Muscle of leg (tissue), 3 donors: ENCODE measurements at regions not wholly inside any gene's neighbourhood (a gene's known extent, or its start where the extent isn't known, plus 50 kb on each side); places are given as distances from the start of the nearest gene placed in this dataset.

Experiments
- DNase-seq: peaks from one replicate; pipeline ENCODE4 v3.0.0; 2013
- H3K27ac ChIP-seq: one replicate; pipeline ENCODE4 v1.5.1; 2013; ENCODE audit warnings: mild to moderate bottlenecking, low read length, control low read depth
- H3K27me3 ChIP-seq: one replicate; pipeline ENCODE4 v1.6.1; 2013; ENCODE audit warnings: low read length; ENCODE audit not compliant: control insufficient read depth, insufficient read depth
- H3K36me3 ChIP-seq: one replicate; pipeline ENCODE4 v1.6.1; 2013; ENCODE audit warnings: low read length; ENCODE audit not compliant: control insufficient read depth, insufficient read depth
- H3K4me1 ChIP-seq: one replicate; pipeline ENCODE4 v1.6.1; 2013; ENCODE audit warnings: low read length; ENCODE audit not compliant: control insufficient read depth, insufficient read depth
- H3K4me3 ChIP-seq: one replicate; pipeline ENCODE4 v1.5.1; 2013; ENCODE audit warnings: low read length, control low read depth
- H3K9me3 ChIP-seq: replicated peaks from 2 replicates; pipeline ENCODE4 v1.6.1; 2013; ENCODE audit warnings: low read depth, low read length; ENCODE audit not compliant: control insufficient read depth
- WGBS: methylation state at CpG from one replicate; pipeline ENCODE4 v1.1.5; 2013; ENCODE audit warnings: missing lambda C conversion rate; ENCODE audit not compliant: insufficient coverage; 5-methylcytosine and 5-hydroxymethylcytosine counted together

- H3K9me3 ChIP-seq, result peaks cover 7% of the 10 kb centered on the region
- no peak overlapping the region for H3K27ac ChIP-seq
- 96% methylated on average over 2 of the region's 2 CpGs for WGBS
- no peaks in the 10 kb centered on the region for H3K36me3 ChIP-seq
- no peaks in the 10 kb centered on the region for H3K4me1 ChIP-seq
- H3K27me3 ChIP-seq, result no peaks in the 10 kb centered on the region
- DNase-seq, result no peak
- H3K4me3 ChIP-seq, result no peak overlapping the region
These were observed 599.9 kb upstream of the IGFBP7 start for GRCh38 chr4:57710053-57710452.

GRCh38 chr4:57691370-57691769 lies 581.2 kb upstream of the IGFBP7 start:
- no peaks in the 10 kb centered on the region for H3K9me3 ChIP-seq
- H3K36me3 ChIP-seq, result no peaks in the 10 kb centered on the region
- H3K4me1 ChIP-seq, result no peaks in the 10 kb centered on the region
- DNase-seq, result no peak
- WGBS, result no CpG with 5 or more reads among the region's 1 CpG
- no peaks in the 10 kb centered on the region for H3K27me3 ChIP-seq
- H3K27ac ChIP-seq, result no peak overlapping the region
- no peak overlapping the region for H3K4me3 ChIP-seq

GRCh38 chr4:57689693-57690205 lies 579.6 kb upstream of the IGFBP7 start:
- H3K27me3 ChIP-seq, result no peaks in the 10 kb centered on the region
- H3K27ac ChIP-seq, result no peak overlapping the region
- H3K4me3 ChIP-seq, result no peak overlapping the region
- H3K9me3 ChIP-seq, result no peaks in the 10 kb centered on the region
- no CpG with 5 or more reads among the region's 2 CpGs for WGBS
- H3K36me3 ChIP-seq, result no peaks in the 10 kb centered on the region
- no peak for DNase-seq
- no peaks in the 10 kb centered on the region for H3K4me1 ChIP-seq

- H3K36me3 ChIP-seq, result no peaks in the 10 kb centered on the region
- no peaks in the 10 kb centered on the region for H3K9me3 ChIP-seq
- no peak for DNase-seq
- H3K4me1 ChIP-seq, result no peaks in the 10 kb centered on the region
- no peak overlapping the region for H3K27ac ChIP-seq
- no peaks in the 10 kb centered on the region for H3K27me3 ChIP-seq
- H3K4me3 ChIP-seq, result no peak overlapping the region
These were observed 572.1 kb upstream of the IGFBP7 start for GRCh38 chr4:57682275-57682674.

GRCh38 chr4:57679969-57680368 lies 569.8 kb upstream of the IGFBP7 start:
- Histone ChIP-seq H3K4me1 (no peaks in the 10 kb centered on the region), H3K4me3 (no peak overlapping the region), H3K27me3 (no peaks in the 10 kb centered on the region), H3K36me3 (no peaks in the 10 kb centered on the region), H3K27ac (no peak overlapping the region), H3K9me3 (no peaks in the 10 kb centered on the region)
- WGBS, result no CpG with 5 or more reads among the region's 7 CpGs
- no peak for DNase-seq

GRCh38 chr4:57676394-57676793 lies 566.2 kb upstream of the IGFBP7 start:
- Histone ChIP-seq H3K27me3 (no peaks in the 10 kb centered on the region), H3K4me3 (no peak overlapping the region), H3K4me1 (no peaks in the 10 kb centered on the region), H3K36me3 (no peaks in the 10 kb centered on the region), H3K9me3 (no peaks in the 10 kb centered on the region), H3K27ac (no peak overlapping the region)
- 98% methylated on average over 6 of the region's 6 CpGs for WGBS
- DNase-seq, result no peak

GRCh38 chr4:57672846-57673433 lies 562.8 kb upstream of the IGFBP7 start:
- no peaks in the 10 kb centered on the region for H3K9me3 ChIP-seq
- no peak for DNase-seq
- H3K4me3 ChIP-seq, result no peak overlapping the region
- no peaks in the 10 kb centered on the region for H3K27me3 ChIP-seq
- no peaks in the 10 kb centered on the region for H3K4me1 ChIP-seq
- no peaks in the 10 kb centered on the region for H3K36me3 ChIP-seq
- H3K27ac ChIP-seq, result no peak overlapping the region
- no CpG with 5 or more reads among the region's 2 CpGs for WGBS

- peak; percentile 19 for DNase-seq
- Histone ChIP-seq H3K4me3 (no peak overlapping the region), H3K27me3 (no peaks in the 10 kb centered on the region), H3K27ac (no peak overlapping the region), H3K36me3 (no peaks in the 10 kb centered on the region), H3K9me3 (no peaks in the 10 kb centered on the region), H3K4me1 (no peaks in the 10 kb centered on the region)
- WGBS, result 58% methylated on average over 1 of the region's 2 CpGs
These were observed 558.4 kb upstream of the IGFBP7 start for GRCh38 chr4:57668621-57669020.

GRCh38 chr4:57665806-57666205 lies 555.6 kb upstream of the IGFBP7 start:
- WGBS, result no CpG with 5 or more reads among the region's 3 CpGs
- DNase-seq, result no peak
- Histone ChIP-seq H3K4me1 (no peaks in the 10 kb centered on the region), H3K27ac (no peak overlapping the region), H3K36me3 (no peaks in the 10 kb centered on the region), H3K9me3 (no peaks in the 10 kb centered on the region), H3K27me3 (no peaks in the 10 kb centered on the region), H3K4me3 (no peak overlapping the region)

- no CpG with 5 or more reads among the region's 5 CpGs for WGBS
- Histone ChIP-seq H3K4me3 (no peak overlapping the region), H3K27me3 (no peaks in the 10 kb centered on the region), H3K9me3 (no peaks in the 10 kb centered on the region), H3K36me3 (no peaks in the 10 kb centered on the region), H3K4me1 (no peaks in the 10 kb centered on the region), H3K27ac (no peak overlapping the region)
- DNase-seq, result peak; percentile 4
These were observed 551.4 kb upstream of the IGFBP7 start for GRCh38 chr4:57661517-57662090.

- H3K27ac ChIP-seq, result no peak overlapping the region
- H3K27me3 ChIP-seq, result no peaks in the 10 kb centered on the region
- DNase-seq, result no peak
- H3K36me3 ChIP-seq, result no peaks in the 10 kb centered on the region
- no peaks in the 10 kb centered on the region for H3K4me1 ChIP-seq
- no peaks in the 10 kb centered on the region for H3K9me3 ChIP-seq
- H3K4me3 ChIP-seq, result no peak overlapping the region
These were observed 548.5 kb upstream of the IGFBP7 start for GRCh38 chr4:57658673-57659072.
